Dendritic cell treated with granulocyte-macrophage colony-stimulating factor and Interleukin-4, amounts not matched to agents 40 ng/mL and 50 ng/mL, for 4 days (primary cell): ENCODE measurements at regions not wholly inside any gene's neighbourhood (a gene's known extent, or its start where the extent isn't known, plus 50 kb on each side); places are given as distances from the start of the nearest gene placed in this dataset.

Experiments
- H3K27ac Mint-ChIP-seq: one replicate; pipeline ENCODE4 v1.8.0; 2022; ENCODE audit warnings: mild to moderate bottlenecking, mixed read lengths
- H3K27me3 Mint-ChIP-seq: one replicate; pipeline ENCODE4 v1.8.0; 2022; ENCODE audit warnings: mild to moderate bottlenecking, mixed read lengths
- H3K36me3 Mint-ChIP-seq: one replicate; pipeline ENCODE4 v1.8.0; 2022; ENCODE audit warnings: low read depth, mixed read lengths
- H3K4me1 Mint-ChIP-seq: one replicate; pipeline ENCODE4 v1.8.0; 2022; ENCODE audit warnings: low read depth, mixed read lengths
- H3K4me3 Mint-ChIP-seq: one replicate; pipeline ENCODE4 v1.8.0; 2022; ENCODE audit warnings: mild to moderate bottlenecking, moderate library complexity, mixed read lengths
- H3K9me3 Mint-ChIP-seq: one replicate; pipeline ENCODE4 v1.8.0; 2022; ENCODE audit warnings: mixed read lengths
- intact Hi-C: fragments of 100-400 bp; cut with micrococcal nuclease; formaldehyde crosslinking; loops from one replicate; pipeline ENCODE4 v1.15.0; 2022

- H3K36me3 Mint-ChIP-seq: no peaks in the 10 kb centered on the region
These were observed 88.0 kb upstream of the GPC1 start for GRCh38 chr2:240347373-240347940.

GRCh38 chr2:240347949-240348500, 87.4 kb upstream of the GPC1 start:
- no peak overlapping the region for H3K27ac Mint-ChIP-seq
- no peak overlapping the region for H3K4me3 Mint-ChIP-seq
- no peaks in the 10 kb centered on the region for H3K27me3 Mint-ChIP-seq
- intact Hi-C loops: no loop called here
- H3K36me3 Mint-ChIP-seq: no peaks in the 10 kb centered on the region
- H3K9me3 Mint-ChIP-seq: peaks cover 15% of the 10 kb centered on the region
- no peaks in the 10 kb centered on the region for H3K4me1 Mint-ChIP-seq

More at GRCh38 chr2:240347373-240347940, 88.0 kb upstream of the GPC1 start:
- no peaks in the 10 kb centered on the region for H3K27me3 Mint-ChIP-seq
- H3K9me3 Mint-ChIP-seq: peaks cover 11% of the 10 kb centered on the region
- H3K27ac Mint-ChIP-seq: no peak overlapping the region
- no peak overlapping the region for H3K4me3 Mint-ChIP-seq
- no peaks in the 10 kb centered on the region for H3K4me1 Mint-ChIP-seq
- intact Hi-C loops: no loop called here

DNA sequence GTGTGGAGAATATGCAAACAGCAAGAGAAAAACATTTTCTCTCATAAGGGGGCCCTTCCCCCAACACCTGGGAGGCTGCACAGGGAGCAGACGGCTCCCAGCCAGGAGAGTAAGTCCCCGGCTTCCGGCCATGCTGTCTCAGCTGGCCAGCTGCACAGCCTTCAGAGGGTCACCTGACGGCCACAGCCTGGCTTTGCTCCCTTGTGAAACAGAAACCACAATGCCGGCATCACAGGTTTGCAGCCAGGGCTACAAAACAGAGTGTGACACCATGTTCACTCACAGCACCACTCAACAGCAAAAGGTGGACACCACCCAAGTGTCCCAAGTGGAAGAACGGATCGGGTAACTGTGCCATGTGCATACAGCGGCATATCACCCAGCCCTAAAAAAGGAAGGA, 86.9 kb upstream of the GPC1 start:
- intact Hi-C loops: no loop called here
- Mint-ChIP-seq H3K27me3 (no peaks in the 10 kb centered on the region), H3K4me1 (no peaks in the 10 kb centered on the region), H3K4me3 (no peak overlapping the region), H3K36me3 (no peaks in the 10 kb centered on the region), H3K27ac (no peak overlapping the region), H3K9me3 (peaks cover 15% of the 10 kb centered on the region)

DNA sequence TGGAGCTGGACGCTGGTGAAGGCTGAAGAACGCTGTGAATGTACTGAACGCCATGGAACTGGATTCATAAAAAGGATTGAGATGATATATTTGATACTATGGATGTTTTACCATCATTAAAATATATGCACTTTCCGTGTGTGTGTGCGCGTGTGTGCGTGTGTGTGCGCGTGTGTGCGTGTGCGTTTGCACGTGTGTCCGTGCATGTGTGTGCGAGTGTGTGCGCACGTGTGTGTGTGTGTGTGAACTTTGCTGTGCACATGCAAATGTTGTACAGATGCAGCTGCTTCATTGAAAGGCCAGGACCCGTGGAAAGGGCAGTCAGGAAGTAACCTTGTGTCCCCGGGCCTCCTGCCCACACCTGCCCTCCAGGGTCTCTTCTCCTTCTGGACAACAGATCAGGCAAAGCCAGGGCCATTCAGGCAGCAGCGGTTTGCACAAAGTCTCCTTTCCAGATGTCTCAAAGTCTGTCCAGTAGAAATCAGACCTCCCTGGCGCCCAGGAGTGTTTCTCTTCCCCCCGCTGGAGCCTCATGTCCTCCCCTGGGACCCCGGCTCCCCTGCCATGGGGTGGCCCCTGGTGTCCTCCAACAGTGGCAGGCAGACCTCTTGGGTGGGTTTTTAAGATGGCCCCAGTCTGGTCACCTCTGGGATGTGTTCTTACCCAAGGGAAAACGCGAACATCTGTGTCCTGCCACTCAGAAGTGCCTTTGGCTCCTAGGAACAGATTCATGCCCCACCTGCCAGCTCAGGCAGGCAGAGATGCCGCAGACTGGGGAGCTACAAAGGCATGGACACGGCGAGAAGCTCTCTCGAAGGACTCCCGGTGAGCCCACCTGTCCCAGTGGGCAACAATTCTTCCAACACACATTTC, 86.1 kb upstream of the GPC1 start:
- Mint-ChIP-seq H3K4me1 (no peaks in the 10 kb centered on the region), H3K9me3 (peaks cover 15% of the 10 kb centered on the region), H3K4me3 (no peak overlapping the region), H3K27me3 (no peaks in the 10 kb centered on the region), H3K36me3 (no peaks in the 10 kb centered on the region), H3K27ac (no peak overlapping the region)
- intact Hi-C loops: no loop called here

GRCh38 chr2:240350006-240350355, 85.5 kb upstream of the GPC1 start:
- H3K4me3 Mint-ChIP-seq: no peak overlapping the region

DNA sequence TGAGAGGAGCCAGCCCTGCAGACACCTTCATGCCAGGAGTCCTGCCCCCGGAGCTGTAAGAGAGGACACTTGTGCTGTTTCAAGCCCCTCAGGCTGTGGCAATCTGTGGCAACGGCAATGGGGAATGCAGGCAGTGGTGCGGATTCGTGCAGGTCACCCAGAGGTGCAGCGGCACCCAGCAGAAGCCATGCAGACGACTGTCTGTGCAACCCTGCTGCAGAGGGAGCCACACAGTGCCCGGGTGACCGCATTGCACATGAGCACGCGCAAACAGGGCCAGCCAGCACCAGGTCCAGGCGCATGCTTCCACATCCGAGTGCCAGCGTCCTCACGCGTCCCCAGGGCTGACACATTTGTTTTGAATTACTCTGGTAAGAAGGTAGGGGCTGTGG, 84.8 kb upstream of the GPC1 start:
- no peaks in the 10 kb centered on the region for H3K27me3 Mint-ChIP-seq

More at GRCh38 chr2:240350006-240350355, 85.5 kb upstream of the GPC1 start:
- no peaks in the 10 kb centered on the region for H3K36me3 Mint-ChIP-seq
- peaks cover 11% of the 10 kb centered on the region for H3K9me3 Mint-ChIP-seq
- no peaks in the 10 kb centered on the region for H3K4me1 Mint-ChIP-seq
- no peak overlapping the region for H3K27ac Mint-ChIP-seq
- no peaks in the 10 kb centered on the region for H3K27me3 Mint-ChIP-seq
- intact Hi-C loops: no loop called here

DNA sequence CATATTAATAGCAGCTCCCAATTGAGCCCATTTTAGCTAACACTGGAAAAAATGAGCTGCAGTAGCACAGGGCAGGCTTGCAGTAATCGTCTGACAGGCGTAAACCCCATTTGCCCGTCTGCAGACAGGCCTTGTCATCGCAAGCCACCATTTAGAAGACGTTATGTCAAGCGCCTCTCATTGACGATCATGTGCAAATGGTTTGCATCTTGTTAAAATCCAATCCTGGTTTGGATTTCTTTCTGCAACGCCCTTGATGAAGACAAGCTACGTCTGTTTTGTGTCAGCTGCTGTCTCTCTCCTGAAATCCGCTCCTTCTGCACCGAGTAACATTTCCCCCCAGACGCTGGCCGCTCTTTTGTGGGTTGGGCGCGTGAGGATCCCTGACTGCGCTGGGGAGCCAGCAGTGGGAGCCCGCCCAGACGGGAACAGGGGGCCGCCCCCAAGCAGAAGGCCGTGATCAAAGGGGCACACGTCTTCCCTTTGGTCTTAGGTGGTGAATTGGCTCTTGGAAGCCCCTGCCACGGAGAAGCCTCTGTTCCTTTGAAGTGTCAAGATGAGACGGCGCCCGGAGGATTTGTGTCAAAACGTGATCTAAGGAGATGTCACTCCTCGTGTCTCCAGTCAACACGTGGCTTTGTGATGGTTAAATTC, 84.2 kb upstream of the GPC1 start:
- H3K27me3 Mint-ChIP-seq: no peaks in the 10 kb centered on the region
- H3K4me1 Mint-ChIP-seq: no peaks in the 10 kb centered on the region
- H3K9me3 Mint-ChIP-seq: peaks cover 6% of the 10 kb centered on the region
- H3K36me3 Mint-ChIP-seq: no peaks in the 10 kb centered on the region
- intact Hi-C loops: no loop called here
- no peak overlapping the region for H3K4me3 Mint-ChIP-seq
- no peak overlapping the region for H3K27ac Mint-ChIP-seq

More for the DNA sequence above, 84.8 kb upstream of the GPC1 start:
- Mint-ChIP-seq H3K9me3 (peaks cover 6% of the 10 kb centered on the region), H3K4me3 (no peak overlapping the region), H3K4me1 (no peaks in the 10 kb centered on the region), H3K36me3 (no peaks in the 10 kb centered on the region), H3K27ac (no peak overlapping the region)
- intact Hi-C loops: no loop called here

DNA sequence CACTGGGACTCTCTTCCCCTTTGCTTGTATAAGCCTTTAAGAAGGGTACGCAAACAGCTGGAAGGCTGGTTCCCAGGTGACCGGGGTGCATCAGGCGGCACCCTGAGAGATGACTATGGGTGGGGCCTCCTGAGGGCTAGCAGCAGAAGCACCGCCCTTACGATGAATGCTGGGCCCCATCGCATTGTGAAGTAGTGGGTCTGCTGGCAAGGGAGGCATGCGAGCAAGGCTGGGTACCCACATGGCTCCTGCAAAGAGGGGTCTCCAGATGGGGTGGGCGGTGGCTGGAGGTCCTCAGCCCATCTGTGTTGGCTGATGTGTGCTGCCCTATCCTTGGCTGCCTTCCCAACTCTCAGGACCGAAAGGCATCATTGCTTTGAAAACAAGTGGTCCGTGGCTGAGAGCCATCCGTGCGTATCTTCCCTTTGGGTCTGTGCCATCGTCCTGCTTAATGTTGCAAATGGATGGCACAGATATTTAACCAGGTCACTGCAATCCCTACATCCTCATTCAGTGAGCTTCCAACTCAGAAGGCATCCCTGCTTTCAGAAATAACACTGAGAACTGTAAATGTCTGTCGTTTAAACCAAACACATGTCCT, 83.5 kb upstream of the GPC1 start:
- Mint-ChIP-seq H3K9me3 (peaks cover 6% of the 10 kb centered on the region), H3K4me1 (no peaks in the 10 kb centered on the region), H3K27me3 (no peaks in the 10 kb centered on the region), H3K27ac (no peak overlapping the region), H3K4me3 (no peak overlapping the region), H3K36me3 (no peaks in the 10 kb centered on the region)
- intact Hi-C loops: no loop called here

- H3K27me3 Mint-ChIP-seq: no peaks in the 10 kb centered on the region
- H3K4me3 Mint-ChIP-seq: no peak overlapping the region
- no peaks in the 10 kb centered on the region for H3K36me3 Mint-ChIP-seq
- H3K27ac Mint-ChIP-seq: no peak overlapping the region
- H3K4me1 Mint-ChIP-seq: no peaks in the 10 kb centered on the region
- intact Hi-C loops: no loop called here
- H3K9me3 Mint-ChIP-seq: peaks cover 6% of the 10 kb centered on the region
These were observed 82.2 kb upstream of the GPC1 start for GRCh38 chr2:240353086-240353798.

DNA sequence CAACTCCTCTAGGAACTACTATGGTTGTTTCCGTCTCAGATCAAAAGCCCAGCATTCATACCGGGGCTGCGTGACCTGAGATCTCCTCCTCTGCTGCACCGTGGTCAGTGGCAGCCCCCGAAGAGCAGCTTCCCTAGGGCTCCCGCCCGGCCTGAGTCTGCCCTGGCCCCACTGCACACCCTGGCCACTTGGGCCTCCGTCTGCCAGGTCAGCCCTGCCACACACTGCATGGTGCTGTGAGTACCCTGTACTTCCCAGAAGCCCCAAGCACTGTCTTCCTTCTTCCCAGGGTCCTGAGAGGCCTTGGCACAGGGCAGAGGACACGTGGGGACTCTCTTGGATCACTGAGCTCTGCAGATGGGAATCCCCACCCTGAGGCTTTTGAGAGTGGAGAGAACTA, 81.5 kb upstream of the GPC1 start:
- intact Hi-C loops: no loop called here

GRCh38 chr2:240355001-240355891, 80.2 kb upstream of the GPC1 start:
- Mint-ChIP-seq H3K9me3 (peaks cover 7% of the 10 kb centered on the region), H3K27me3 (no peaks in the 10 kb centered on the region), H3K4me1 (no peaks in the 10 kb centered on the region), H3K4me3 (no peak overlapping the region), H3K27ac (no peak overlapping the region), H3K36me3 (no peaks in the 10 kb centered on the region)
- intact Hi-C loops: no loop called here

More for the DNA sequence above, 81.5 kb upstream of the GPC1 start:
- no peak overlapping the region for H3K27ac Mint-ChIP-seq
- H3K36me3 Mint-ChIP-seq: no peaks in the 10 kb centered on the region
- H3K27me3 Mint-ChIP-seq: no peaks in the 10 kb centered on the region
- H3K4me1 Mint-ChIP-seq: no peaks in the 10 kb centered on the region
- H3K9me3 Mint-ChIP-seq: peaks cover 6% of the 10 kb centered on the region
- H3K4me3 Mint-ChIP-seq: no peak overlapping the region

GRCh38 chr2:240355962-240356361, 79.5 kb upstream of the GPC1 start:
- Mint-ChIP-seq H3K36me3 (no peaks in the 10 kb centered on the region), H3K27ac (no peak overlapping the region), H3K9me3 (peaks cover 14% of the 10 kb centered on the region), H3K27me3 (no peaks in the 10 kb centered on the region), H3K4me1 (no peaks in the 10 kb centered on the region), H3K4me3 (no peak overlapping the region)
- intact Hi-C loops: no loop called here
